ENCODE measurements at regions not wholly inside any gene's neighbourhood (a gene's known extent, or its start where the extent isn't known, plus 50 kb on each side); places are given as distances from the start of the nearest gene placed in this dataset.

DNA sequence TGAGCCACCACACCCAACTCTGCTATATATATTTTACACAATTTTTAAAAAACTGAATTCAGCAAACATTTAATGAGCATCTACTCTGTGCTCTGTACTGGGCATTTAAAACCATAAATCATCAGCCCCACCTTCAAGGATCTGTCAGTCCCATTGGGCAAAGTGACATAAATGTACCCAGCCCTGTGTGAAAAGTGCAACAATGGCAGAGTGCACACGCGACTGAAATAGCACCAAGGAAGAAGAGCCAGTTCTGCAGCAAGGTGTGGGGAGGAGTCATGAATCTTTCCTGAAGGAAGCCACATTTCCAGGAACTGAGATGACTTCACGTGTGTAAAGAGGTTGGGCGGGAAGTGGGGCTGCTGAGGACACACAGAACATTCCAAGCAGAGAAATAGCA is 111.5 kb upstream of the ATP6AP2 start:
- Histone ChIP-seq H3K79me2 (ENCODE audit: insufficient read depth, low read length) (no peaks in the 10 kb centered on the region), H3K9me3 (ENCODE audit: insufficient read depth, low read length) (no peaks in the 10 kb centered on the region), H4K20me1 (ENCODE audit: low read depth, low read length) (no peaks in the 10 kb centered on the region), H3K27me3 (ENCODE audit: low read length) (no peaks in the 10 kb centered on the region), H2AFZ (ENCODE audit: low read depth, low read length, severe bottlenecking) (no peak overlapping the region), H3K4me2 (ENCODE audit: low read depth, low read length, poor library complexity, severe bottlenecking) (no peak overlapping the region), H3F3A (ENCODE audit: insufficient read depth) (no peaks in the 10 kb centered on the region), H3K27ac (ENCODE audit: low read depth, low read length) (no peak overlapping the region), H3K9me2 (replicated peaks; ENCODE audit: insufficient read depth, low read length) (no peaks in the 10 kb centered on the region), H3K4me3 (ENCODE audit: insufficient read depth, low read length, poor library complexity, severe bottlenecking) (no peak overlapping the region), H3K36me3 (ENCODE audit: low read length) (no peaks in the 10 kb centered on the region), H3K9ac (ENCODE audit: low read length) (no peak overlapping the region)
- TF ChIP-seq, protein P1, sequence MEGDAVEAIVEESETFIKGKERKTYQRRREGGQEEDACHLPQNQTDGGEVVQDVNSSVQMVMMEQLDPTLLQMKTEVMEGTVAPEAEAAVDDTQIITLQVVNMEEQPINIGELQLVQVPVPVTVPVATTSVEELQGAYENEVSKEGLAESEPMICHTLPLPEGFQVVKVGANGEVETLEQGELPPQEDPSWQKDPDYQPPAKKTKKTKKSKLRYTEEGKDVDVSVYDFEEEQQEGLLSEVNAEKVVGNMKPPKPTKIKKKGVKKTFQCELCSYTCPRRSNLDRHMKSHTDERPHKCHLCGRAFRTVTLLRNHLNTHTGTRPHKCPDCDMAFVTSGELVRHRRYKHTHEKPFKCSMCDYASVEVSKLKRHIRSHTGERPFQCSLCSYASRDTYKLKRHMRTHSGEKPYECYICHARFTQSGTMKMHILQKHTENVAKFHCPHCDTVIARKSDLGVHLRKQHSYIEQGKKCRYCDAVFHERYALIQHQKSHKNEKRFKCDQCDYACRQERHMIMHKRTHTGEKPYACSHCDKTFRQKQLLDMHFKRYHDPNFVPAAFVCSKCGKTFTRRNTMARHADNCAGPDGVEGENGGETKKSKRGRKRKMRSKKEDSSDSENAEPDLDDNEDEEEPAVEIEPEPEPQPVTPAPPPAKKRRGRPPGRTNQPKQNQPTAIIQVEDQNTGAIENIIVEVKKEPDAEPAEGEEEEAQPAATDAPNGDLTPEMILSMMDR (IDR thresholded peaks at IDR 0.05; ENCODE audit: insufficient read depth, low read length, poor library complexity, severe bottlenecking), result no peak
- no peak for TF ChIP-seq EZH2phosphoT487 (conservative IDR thresholded peaks at IDR 0.05; ENCODE audit: low read length)

DNA sequence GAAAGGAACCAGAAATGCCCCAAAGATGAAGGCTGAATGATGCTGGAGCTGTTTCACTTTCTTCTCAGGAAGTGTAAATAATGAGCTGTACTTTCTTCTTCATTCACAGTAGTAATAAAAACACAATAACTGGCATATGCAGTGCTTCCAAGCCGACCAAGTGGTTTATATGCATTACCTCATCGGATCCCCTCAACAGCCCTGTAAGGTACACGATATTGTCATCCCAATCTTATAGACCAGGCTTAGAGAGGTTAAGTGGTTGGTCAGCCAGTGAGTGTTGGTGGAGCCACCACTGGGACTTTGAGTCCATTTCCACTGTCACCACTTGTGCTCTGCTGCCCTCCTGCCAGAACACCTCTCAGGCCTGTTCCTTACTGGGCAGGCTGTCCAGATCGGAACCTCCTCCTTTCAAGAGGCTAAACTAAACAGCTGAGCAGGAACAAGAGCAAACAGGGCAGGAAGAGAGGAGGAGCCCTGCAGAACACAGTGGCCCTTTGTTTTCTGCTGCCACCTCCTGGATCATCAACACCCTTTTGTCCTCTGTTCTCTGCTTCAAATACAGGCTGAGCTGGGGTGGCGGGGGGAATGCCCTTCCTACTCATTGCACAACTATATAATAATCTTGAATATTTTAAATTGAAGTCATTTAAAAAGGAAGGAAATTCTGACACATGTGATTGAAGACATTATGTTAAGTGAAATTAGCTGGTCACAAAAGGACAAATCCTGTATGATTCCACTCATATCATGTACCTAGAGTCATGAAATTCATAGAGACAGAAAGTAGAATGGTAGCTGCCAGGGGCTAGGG is 112.5 kb upstream of the ATP6AP2 start:
- Histone ChIP-seq H3K36me3 (ENCODE audit: low read length) (no peaks in the 10 kb centered on the region), H3K79me2 (ENCODE audit: insufficient read depth, low read length) (no peaks in the 10 kb centered on the region), H3K9ac (ENCODE audit: low read length) (no peak overlapping the region), H3K27ac (ENCODE audit: low read depth, low read length) (no peak overlapping the region), H4K20me1 (ENCODE audit: low read depth, low read length) (no peaks in the 10 kb centered on the region), H3K4me3 (ENCODE audit: insufficient read depth, low read length, poor library complexity, severe bottlenecking) (no peak overlapping the region), H3K27me3 (ENCODE audit: low read length) (no peaks in the 10 kb centered on the region), H3F3A (ENCODE audit: insufficient read depth) (no peaks in the 10 kb centered on the region), H3K9me2 (replicated peaks; ENCODE audit: insufficient read depth, low read length) (no peaks in the 10 kb centered on the region), H3K4me2 (ENCODE audit: low read depth, low read length, poor library complexity, severe bottlenecking) (no peak overlapping the region), H3K9me3 (ENCODE audit: insufficient read depth, low read length) (no peaks in the 10 kb centered on the region), H2AFZ (ENCODE audit: low read depth, low read length, severe bottlenecking) (no peak overlapping the region)
- TF ChIP-seq, protein P1 (IDR thresholded peaks at IDR 0.05; ENCODE audit: insufficient read depth, low read length, poor library complexity, severe bottlenecking), result no peak
- TF ChIP-seq EZH2phosphoT487 (conservative IDR thresholded peaks at IDR 0.05; ENCODE audit: low read length), result no peak

DNA sequence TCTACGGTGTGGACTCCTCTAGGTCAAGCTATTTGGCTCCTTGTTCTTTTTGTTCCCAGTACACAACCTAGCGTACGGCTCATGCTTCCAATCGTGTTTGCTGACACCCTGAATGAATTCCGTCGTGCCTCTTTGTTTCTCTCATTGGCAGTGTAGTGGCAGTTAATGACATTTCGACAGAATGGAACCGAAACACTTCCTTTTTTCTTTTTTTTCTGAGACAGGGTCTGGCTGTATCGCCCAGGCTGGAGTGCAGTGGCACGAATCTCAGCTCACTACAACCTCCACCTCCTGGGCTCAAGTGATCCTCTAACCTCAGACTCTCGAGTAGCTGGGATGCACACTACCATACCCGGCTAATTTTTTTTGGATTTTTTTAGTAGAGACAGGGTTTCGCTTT is 113.3 kb upstream of the ATP6AP2 start:
- TF ChIP-seq, protein P1 (IDR thresholded peaks at IDR 0.05; ENCODE audit: insufficient read depth, low read length, poor library complexity, severe bottlenecking), result no peak
- TF ChIP-seq EZH2phosphoT487 (conservative IDR thresholded peaks at IDR 0.05; ENCODE audit: low read length), result no peak
- Histone ChIP-seq H3K9ac (ENCODE audit: low read length) (no peak overlapping the region), H3K79me2 (ENCODE audit: insufficient read depth, low read length) (no peaks in the 10 kb centered on the region), H3K27me3 (ENCODE audit: low read length) (no peaks in the 10 kb centered on the region), H3K36me3 (ENCODE audit: low read length) (no peaks in the 10 kb centered on the region), H4K20me1 (ENCODE audit: low read depth, low read length) (no peaks in the 10 kb centered on the region), H3K4me3 (ENCODE audit: insufficient read depth, low read length, poor library complexity, severe bottlenecking) (no peak overlapping the region), H3K9me3 (ENCODE audit: insufficient read depth, low read length) (no peaks in the 10 kb centered on the region), H3K4me2 (ENCODE audit: low read depth, low read length, poor library complexity, severe bottlenecking) (no peak overlapping the region), H3F3A (ENCODE audit: insufficient read depth) (no peaks in the 10 kb centered on the region), H2AFZ (ENCODE audit: low read depth, low read length, severe bottlenecking) (no peak overlapping the region), H3K9me2 (replicated peaks; ENCODE audit: insufficient read depth, low read length) (no peaks in the 10 kb centered on the region), H3K27ac (ENCODE audit: low read depth, low read length) (no peak overlapping the region)

All from SU-DHL-6 (cell line).